DND-41 (cell line): ENCODE measurements at regions not wholly inside any gene's neighbourhood (a gene's known extent, or its start where the extent isn't known, plus 50 kb on each side); places are given as distances from the start of the nearest gene placed in this dataset.

Experiments
- ATAC-seq: fragments of 200-7000 bp; cut with Tn5 transposase; 3 replicates; pipeline ENCODE4 v1.9.1; 2021; ENCODE audit warnings: low read depth; ENCODE audit not compliant: insufficient read depth
- DNase-seq: peaks from one replicate; pipeline ENCODE4 v3.0.0-alpha.2; 2020
- H2AFZ ChIP-seq: 2 replicates; pipeline ENCODE4 v1.6.0; 2012; ENCODE audit warnings: low read depth, low read length
- H3K27ac ChIP-seq: 2 replicates; pipeline ENCODE4 v1.5.1; 2012; ENCODE audit warnings: low read length, inconsistent platforms
- H3K27me3 ChIP-seq: fragments of 200-600 bp; sonication (generic); 2 replicates; pipeline ENCODE4 v1.6.0; 2012; ENCODE audit warnings: low read length, mild to moderate bottlenecking, inconsistent platforms; ENCODE audit not compliant: insufficient read depth, poor library complexity
- H3K36me3 ChIP-seq: 2 replicates; pipeline ENCODE4 v1.5.1; 2012; ENCODE audit warnings: low read length, inconsistent platforms; ENCODE audit not compliant: insufficient read depth
- H3K4me1 ChIP-seq: 2 replicates; pipeline ENCODE4 v1.5.1; 2012; ENCODE audit warnings: mild to moderate bottlenecking, low read length; ENCODE audit not compliant: insufficient read depth
- H3K4me2 ChIP-seq: 2 replicates; pipeline ENCODE4 v1.6.0; 2012; ENCODE audit warnings: mild to moderate bottlenecking, moderate library complexity, low read length, inconsistent platforms; ENCODE audit not compliant: insufficient read depth
- H3K4me3 ChIP-seq, 2 experiments: fragments of 200-600 bp in 1 of 2; shearing (Covaris generic) in 1 of 2; 2 replicates each; pipeline ENCODE4 v1.5.1; 2012 to 2016; ENCODE audit warnings: inconsistent platforms in 2 of 2, low read length in 2 of 2, mild to moderate bottlenecking in 2 of 2, low read depth in 1 of 2, moderate library complexity in 1 of 2
- H3K79me2 ChIP-seq: 2 replicates; pipeline ENCODE4 v1.6.0; 2012; ENCODE audit warnings: low read length, inconsistent platforms; ENCODE audit not compliant: insufficient read depth
- H3K9ac ChIP-seq: 2 replicates; pipeline ENCODE4 v1.6.0; 2012; ENCODE audit warnings: low read depth, mild to moderate bottlenecking, inconsistent platforms, low read length, moderate library complexity
- H3K9me3 ChIP-seq: 2 replicates; pipeline ENCODE4 v1.5.1; 2012; ENCODE audit warnings: low read length, moderate library complexity, mild to moderate bottlenecking, inconsistent platforms; ENCODE audit not compliant: insufficient read depth, severe bottlenecking
- H4K20me1 ChIP-seq: 2 replicates; pipeline ENCODE4 v1.6.0; 2012; ENCODE audit warnings: low read length; ENCODE audit not compliant: insufficient read depth
- CTCF ChIP-seq: IDR thresholded peaks from 2 replicates; pipeline ENCODE4 v1.5.1; 2012; ENCODE audit warnings: borderline replicate concordance, low read length, moderate library complexity, mild to moderate bottlenecking; ENCODE audit not compliant: poor library complexity, severe bottlenecking; ENCODE audit errors: extremely low read depth
- EZH2 ChIP-seq: IDR thresholded peaks from 3 replicates; pipeline ENCODE4 v1.6.1; 2012; ENCODE audit warnings: borderline replicate concordance, low read depth, mild to moderate bottlenecking, moderate library complexity, low read length, inconsistent platforms; ENCODE audit not compliant: severe bottlenecking

- no peak for TF ChIP-seq EZH2
- no peak for TF ChIP-seq CTCF
- Histone ChIP-seq H3K4me1 (no peaks in the 10 kb centered on the region), H3K4me2 (no peak overlapping the region), H3K27ac (no peak overlapping the region), H3K4me3 (no peak overlapping the region), H3K36me3 (no peaks in the 10 kb centered on the region), H4K20me1 (no peaks in the 10 kb centered on the region), H3K9ac (no peak overlapping the region), H3K27me3 (no peaks in the 10 kb centered on the region), H2AFZ (no peak overlapping the region), H3K79me2 (no peaks in the 10 kb centered on the region), H3K9me3 (no peaks in the 10 kb centered on the region)
- ATAC-seq (no peak), DNase-seq (no peak)
Measured at GRCh38 chr10:130775311-130775710, 536.2 kb downstream of the TCERG1L start.

GRCh38 chr10:130776724-130777123 lies 534.8 kb downstream of the TCERG1L start:
- no peak overlapping the region for H3K27ac ChIP-seq
- TF ChIP-seq EZH2 = no peak
- no peaks in the 10 kb centered on the region for H3K27me3 ChIP-seq

GRCh38 chr10:130777507-130778165 lies 533.9 kb downstream of the TCERG1L start:
- Histone ChIP-seq H3K36me3 (no peaks in the 10 kb centered on the region), H4K20me1 (no peaks in the 10 kb centered on the region), H3K4me2 (no peak overlapping the region), H3K27me3 (no peaks in the 10 kb centered on the region), H3K9ac (no peak overlapping the region), H3K79me2 (no peaks in the 10 kb centered on the region), H3K9me3 (no peaks in the 10 kb centered on the region), H3K4me3 (no peak overlapping the region), H2AFZ (no peak overlapping the region), H3K27ac (no peak overlapping the region), H3K4me1 (no peaks in the 10 kb centered on the region)
- no peak for ATAC-seq
- TF ChIP-seq EZH2 (no peak), CTCF (no peak)
- DNase-seq = no peak

More at GRCh38 chr10:130776724-130777123, 534.8 kb downstream of the TCERG1L start:
- no peak overlapping the region for H3K4me3 ChIP-seq
- H3K79me2 ChIP-seq = no peaks in the 10 kb centered on the region
- DNase-seq = no peak
- H3K9ac ChIP-seq = no peak overlapping the region
- no peak overlapping the region for H2AFZ ChIP-seq
- H3K4me1 ChIP-seq = no peaks in the 10 kb centered on the region
- ATAC-seq = no peak
- no peaks in the 10 kb centered on the region for H3K36me3 ChIP-seq
- H3K4me2 ChIP-seq = no peak overlapping the region
- no peaks in the 10 kb centered on the region for H3K9me3 ChIP-seq
- no peaks in the 10 kb centered on the region for H4K20me1 ChIP-seq

GRCh38 chr10:130778166-130778545 lies 533.4 kb downstream of the TCERG1L start:
- Histone ChIP-seq H2AFZ (no peak overlapping the region), H4K20me1 (no peaks in the 10 kb centered on the region), H3K9me3 (no peaks in the 10 kb centered on the region), H3K27ac (no peak overlapping the region), H3K9ac (no peak overlapping the region), H3K27me3 (no peaks in the 10 kb centered on the region), H3K36me3 (no peaks in the 10 kb centered on the region), H3K4me3 (no peak overlapping the region), H3K79me2 (no peaks in the 10 kb centered on the region), H3K4me2 (no peak overlapping the region), H3K4me1 (no peaks in the 10 kb centered on the region)
- TF ChIP-seq EZH2 = no peak
- no peak for TF ChIP-seq CTCF
- DNase-seq (no peak), ATAC-seq (no peak)
